HL-60 (cell line): ENCODE measurements at regions not wholly inside any gene's neighbourhood (a gene's known extent, or its start where the extent isn't known, plus 50 kb on each side); places are given as distances from the start of the nearest gene placed in this dataset.

Experiments used
- DNase-seq, 2 experiments: peaks; one replicate each; pipeline ENCODE4 v3.0.0-alpha.2; 2010 to 2020; ENCODE audit warnings: low read depth in 1 of 2, low spot score in 1 of 2
- H3K27ac ChIP-seq: fragments of 250-450 bp; sonication (Bioruptor Pico); replicated peaks from 2 replicates; pipeline ENCODE4 v1.5.1; 2020; ENCODE audit warnings: mild to moderate bottlenecking, moderate library complexity
- H3K27me3 ChIP-seq: fragments of 250-450 bp; sonication (Bioruptor Pico); 2 replicates; pipeline ENCODE4 v1.5.1; 2021; ENCODE audit warnings: mild to moderate bottlenecking, moderate library complexity; ENCODE audit not compliant: insufficient read depth, poor library complexity, severe bottlenecking
- H3K4me3 ChIP-seq: replicated peaks from 2 replicates; pipeline ENCODE4 v1.5.1; 2011; ENCODE audit warnings: mild to moderate bottlenecking, control low read depth, low read length; ENCODE audit not compliant: insufficient read depth
- GABPA ChIP-seq: IDR thresholded peaks from 2 replicates; pipeline ENCODE4 v1.6.1; 2012; ENCODE audit warnings: low read depth
- POLR2AphosphoS5 ChIP-seq: IDR thresholded peaks from 2 replicates; pipeline ENCODE4 v1.6.1; 2012; ENCODE audit warnings: low read depth
- SPI1 ChIP-seq: IDR thresholded peaks from 2 replicates; pipeline ENCODE4 v1.6.1; 2012; ENCODE audit warnings: low read depth, mild to moderate bottlenecking, borderline replicate concordance
- TF ChIP-seq, protein P1 (sequence below): IDR thresholded peaks from one replicate; pipeline ENCODE4 v1.5.1; 2011; ENCODE audit warnings: low read length, control low read depth, inconsistent platforms; ENCODE audit not compliant: insufficient read depth
- TF ChIP-seq, protein P2 (sequence below): IDR thresholded peaks from 2 replicates; pipeline ENCODE4 v1.6.1; 2012; ENCODE audit warnings: low read depth; ENCODE audit not compliant: insufficient replicate concordance

DNA sequence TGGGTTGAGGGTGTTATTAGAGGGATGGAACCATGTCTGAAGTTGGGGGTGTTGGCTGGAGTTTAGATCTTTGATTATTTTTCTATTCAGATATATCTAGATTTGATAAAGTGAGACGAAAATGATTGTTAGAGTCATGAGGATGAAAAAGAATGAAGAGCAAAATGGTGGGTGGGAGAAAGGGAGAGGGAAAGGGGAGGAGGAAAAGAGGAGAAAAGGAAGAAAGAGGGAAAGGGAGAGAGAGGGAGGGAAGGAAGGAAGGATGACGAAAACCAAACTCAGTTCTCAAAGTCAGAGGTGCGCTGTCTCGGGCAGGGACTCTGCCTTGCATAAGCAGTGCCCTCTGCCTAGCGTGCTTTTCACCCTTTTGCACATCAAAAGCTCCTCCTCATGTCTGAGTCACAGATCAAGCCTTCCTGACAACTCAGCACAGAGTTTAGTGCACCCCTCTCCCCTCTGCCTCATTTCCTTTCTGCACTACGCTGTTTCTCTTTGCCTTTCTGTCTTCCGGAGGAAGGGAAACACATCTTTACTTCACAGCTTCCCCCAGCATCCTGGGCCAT, 225.8 kb upstream of the PROX1 start:
- no peak overlapping the region for H3K4me3 ChIP-seq
- TF ChIP-seq SPI1 (no peak), POLR2AphosphoS5 (no peak), GABPA (no peak)
- TF ChIP-seq, protein P1, sequence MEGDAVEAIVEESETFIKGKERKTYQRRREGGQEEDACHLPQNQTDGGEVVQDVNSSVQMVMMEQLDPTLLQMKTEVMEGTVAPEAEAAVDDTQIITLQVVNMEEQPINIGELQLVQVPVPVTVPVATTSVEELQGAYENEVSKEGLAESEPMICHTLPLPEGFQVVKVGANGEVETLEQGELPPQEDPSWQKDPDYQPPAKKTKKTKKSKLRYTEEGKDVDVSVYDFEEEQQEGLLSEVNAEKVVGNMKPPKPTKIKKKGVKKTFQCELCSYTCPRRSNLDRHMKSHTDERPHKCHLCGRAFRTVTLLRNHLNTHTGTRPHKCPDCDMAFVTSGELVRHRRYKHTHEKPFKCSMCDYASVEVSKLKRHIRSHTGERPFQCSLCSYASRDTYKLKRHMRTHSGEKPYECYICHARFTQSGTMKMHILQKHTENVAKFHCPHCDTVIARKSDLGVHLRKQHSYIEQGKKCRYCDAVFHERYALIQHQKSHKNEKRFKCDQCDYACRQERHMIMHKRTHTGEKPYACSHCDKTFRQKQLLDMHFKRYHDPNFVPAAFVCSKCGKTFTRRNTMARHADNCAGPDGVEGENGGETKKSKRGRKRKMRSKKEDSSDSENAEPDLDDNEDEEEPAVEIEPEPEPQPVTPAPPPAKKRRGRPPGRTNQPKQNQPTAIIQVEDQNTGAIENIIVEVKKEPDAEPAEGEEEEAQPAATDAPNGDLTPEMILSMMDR = no peak
- TF ChIP-seq, protein P2, sequence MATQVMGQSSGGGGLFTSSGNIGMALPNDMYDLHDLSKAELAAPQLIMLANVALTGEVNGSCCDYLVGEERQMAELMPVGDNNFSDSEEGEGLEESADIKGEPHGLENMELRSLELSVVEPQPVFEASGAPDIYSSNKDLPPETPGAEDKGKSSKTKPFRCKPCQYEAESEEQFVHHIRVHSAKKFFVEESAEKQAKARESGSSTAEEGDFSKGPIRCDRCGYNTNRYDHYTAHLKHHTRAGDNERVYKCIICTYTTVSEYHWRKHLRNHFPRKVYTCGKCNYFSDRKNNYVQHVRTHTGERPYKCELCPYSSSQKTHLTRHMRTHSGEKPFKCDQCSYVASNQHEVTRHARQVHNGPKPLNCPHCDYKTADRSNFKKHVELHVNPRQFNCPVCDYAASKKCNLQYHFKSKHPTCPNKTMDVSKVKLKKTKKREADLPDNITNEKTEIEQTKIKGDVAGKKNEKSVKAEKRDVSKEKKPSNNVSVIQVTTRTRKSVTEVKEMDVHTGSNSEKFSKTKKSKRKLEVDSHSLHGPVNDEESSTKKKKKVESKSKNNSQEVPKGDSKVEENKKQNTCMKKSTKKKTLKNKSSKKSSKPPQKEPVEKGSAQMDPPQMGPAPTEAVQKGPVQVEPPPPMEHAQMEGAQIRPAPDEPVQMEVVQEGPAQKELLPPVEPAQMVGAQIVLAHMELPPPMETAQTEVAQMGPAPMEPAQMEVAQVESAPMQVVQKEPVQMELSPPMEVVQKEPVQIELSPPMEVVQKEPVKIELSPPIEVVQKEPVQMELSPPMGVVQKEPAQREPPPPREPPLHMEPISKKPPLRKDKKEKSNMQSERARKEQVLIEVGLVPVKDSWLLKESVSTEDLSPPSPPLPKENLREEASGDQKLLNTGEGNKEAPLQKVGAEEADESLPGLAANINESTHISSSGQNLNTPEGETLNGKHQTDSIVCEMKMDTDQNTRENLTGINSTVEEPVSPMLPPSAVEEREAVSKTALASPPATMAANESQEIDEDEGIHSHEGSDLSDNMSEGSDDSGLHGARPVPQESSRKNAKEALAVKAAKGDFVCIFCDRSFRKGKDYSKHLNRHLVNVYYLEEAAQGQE = no peak
- no peak overlapping the region for H3K27ac ChIP-seq
- H3K27me3 ChIP-seq = no peaks in the 10 kb centered on the region
- DNase-seq = no peak

DNA sequence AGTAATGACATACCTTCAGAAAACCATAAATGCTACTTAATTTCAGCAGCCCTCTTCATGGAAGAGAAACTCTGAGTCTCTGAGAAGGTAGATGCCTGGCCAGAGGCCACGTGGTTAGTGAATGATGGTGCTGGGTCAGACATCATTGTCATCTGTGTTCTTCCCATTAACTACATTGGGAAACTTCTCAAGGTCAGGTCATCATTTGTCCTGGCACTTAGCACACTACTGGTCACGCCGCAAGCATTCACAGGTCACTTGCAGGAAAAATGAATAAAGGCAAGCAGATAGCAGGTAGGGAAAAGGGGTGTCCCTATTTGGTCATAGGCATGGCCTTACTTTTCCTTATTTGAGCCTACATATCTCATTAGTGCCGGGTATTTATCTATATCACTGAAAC, 220.1 kb upstream of the PROX1 start:
- DNase-seq = no peak
- H3K27ac ChIP-seq = no peak overlapping the region
- H3K4me3 ChIP-seq = no peak overlapping the region
- TF ChIP-seq, protein P2 = no peak
- TF ChIP-seq GABPA (no peak), SPI1 (no peak), POLR2AphosphoS5 (no peak)
- TF ChIP-seq, protein P1 = no peak
- H3K27me3 ChIP-seq = no peaks in the 10 kb centered on the region

DNA sequence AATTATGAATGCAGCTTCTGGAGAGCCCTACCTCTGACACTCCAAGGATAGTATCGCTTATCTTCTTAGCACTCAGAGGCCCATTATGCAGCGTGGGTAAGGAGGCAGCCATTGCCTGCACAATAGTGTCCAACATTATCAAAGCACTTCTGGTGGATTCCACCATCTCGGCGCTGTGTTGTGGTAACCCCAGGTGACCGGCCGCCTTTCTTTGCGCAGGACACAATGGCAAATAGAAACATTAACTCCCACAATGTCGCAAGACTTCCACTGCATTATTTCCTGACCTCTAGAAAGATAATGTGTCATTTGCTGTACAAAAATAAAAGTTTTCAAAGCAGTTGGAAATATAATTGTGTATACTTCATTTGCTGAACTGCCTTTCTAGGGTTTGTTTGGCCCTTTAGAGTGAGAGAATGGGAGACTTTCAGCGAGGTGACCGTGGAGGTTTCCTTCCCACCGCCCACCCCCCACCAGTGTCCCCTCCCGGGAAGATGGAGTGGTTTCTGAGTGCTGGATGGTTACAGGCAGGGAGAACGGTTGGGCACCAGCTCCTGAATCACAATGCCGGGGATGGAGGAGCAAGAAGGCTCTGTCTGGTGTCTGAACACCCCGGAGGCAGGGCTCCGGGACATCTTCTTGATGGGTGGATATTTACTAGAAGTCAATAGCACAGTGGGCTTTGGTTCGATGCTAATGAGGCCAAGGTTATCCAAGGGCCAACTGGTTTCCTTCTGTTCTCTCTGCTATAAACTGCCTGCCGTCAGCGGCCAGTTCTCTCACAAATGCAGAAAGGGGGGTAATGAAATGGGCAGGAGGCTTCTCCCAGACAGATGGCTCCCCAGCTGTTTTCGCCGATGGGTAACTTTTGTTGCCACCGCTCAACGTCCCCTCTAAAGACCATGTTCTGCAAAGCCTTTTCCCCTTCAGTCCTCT, 215.4 kb upstream of the PROX1 start:
- no peaks in the 10 kb centered on the region for H3K27me3 ChIP-seq
- TF ChIP-seq POLR2AphosphoS5 (no peak), GABPA (no peak), SPI1 (no peak)
- TF ChIP-seq, protein P1 = no peak
- TF ChIP-seq, protein P2 = no peak
- no peak overlapping the region for H3K4me3 ChIP-seq
- no peak overlapping the region for H3K27ac ChIP-seq
- DNase-seq = no peak
